RWPE2 (cell line): ENCODE measurements at regions not wholly inside any gene's neighbourhood (a gene's known extent, or its start where the extent isn't known, plus 50 kb on each side); places are given as distances from the start of the nearest gene placed in this dataset.

ENCODE experiments used
- ATAC-seq: fragments of 200-7000 bp; cut with Tn5 transposase; 3 replicates; pipeline ENCODE4 v1.9.1; 2021; ENCODE audit warnings: low read depth
- DNase-seq: peaks from one replicate; pipeline ENCODE4 v3.0.0-alpha.2; 2020; ENCODE audit warnings: low spot score
- H3K27ac ChIP-seq: fragments of 450-650 bp; 2 replicates; pipeline ENCODE4 v1.5.1; 2017; ENCODE audit warnings: mild to moderate bottlenecking; ENCODE audit not compliant: poor library complexity, severe bottlenecking
- H3K27me3 ChIP-seq: fragments of 250-450 bp; sonication (Bioruptor Pico); 2 replicates; pipeline ENCODE4 v1.5.1; 2021; ENCODE audit warnings: mild to moderate bottlenecking, moderate library complexity; ENCODE audit not compliant: insufficient read depth, poor library complexity, severe bottlenecking
- H3K36me3 ChIP-seq: fragments of 250-450 bp; sonication (Bioruptor Pico); 2 replicates; pipeline ENCODE4 v1.5.1; 2020; ENCODE audit warnings: low read depth, mild to moderate bottlenecking, moderate library complexity
- H3K4me1 ChIP-seq: fragments of 250-450 bp; sonication (Bioruptor Pico); 2 replicates; pipeline ENCODE4 v1.5.1; 2021; ENCODE audit warnings: mild to moderate bottlenecking, moderate library complexity; ENCODE audit not compliant: insufficient read depth, poor library complexity, severe bottlenecking
- H3K4me3 ChIP-seq: fragments of 250-450 bp; sonication (Bioruptor Pico); 2 replicates; pipeline ENCODE4 v1.5.1; 2021; ENCODE audit warnings: mild to moderate bottlenecking, moderate library complexity; ENCODE audit not compliant: severe bottlenecking
- H3K9me3 ChIP-seq: fragments of 250-450 bp; sonication (Bioruptor Pico); 2 replicates; pipeline ENCODE4 v1.5.1; 2021; ENCODE audit warnings: mild to moderate bottlenecking, moderate library complexity; ENCODE audit not compliant: severe bottlenecking
- TF ChIP-seq, protein P1 (sequence below): fragments of 450-650 bp; IDR thresholded peaks from one replicate; pipeline ENCODE4 v1.5.1; 2017; ENCODE audit warnings: mild to moderate bottlenecking, moderate library complexity; ENCODE audit not compliant: poor library complexity, severe bottlenecking

GRCh38 chr4:111228396-111228795 is 605.5 kb upstream of the PITX2 start:
- Histone ChIP-seq H3K27ac (no peak overlapping the region), H3K4me1 (no peaks in the 10 kb centered on the region), H3K27me3 (no peaks in the 10 kb centered on the region), H3K4me3 (no peak overlapping the region), H3K36me3 (no peaks in the 10 kb centered on the region), H3K9me3 (no peaks in the 10 kb centered on the region)
- TF ChIP-seq, protein P1, sequence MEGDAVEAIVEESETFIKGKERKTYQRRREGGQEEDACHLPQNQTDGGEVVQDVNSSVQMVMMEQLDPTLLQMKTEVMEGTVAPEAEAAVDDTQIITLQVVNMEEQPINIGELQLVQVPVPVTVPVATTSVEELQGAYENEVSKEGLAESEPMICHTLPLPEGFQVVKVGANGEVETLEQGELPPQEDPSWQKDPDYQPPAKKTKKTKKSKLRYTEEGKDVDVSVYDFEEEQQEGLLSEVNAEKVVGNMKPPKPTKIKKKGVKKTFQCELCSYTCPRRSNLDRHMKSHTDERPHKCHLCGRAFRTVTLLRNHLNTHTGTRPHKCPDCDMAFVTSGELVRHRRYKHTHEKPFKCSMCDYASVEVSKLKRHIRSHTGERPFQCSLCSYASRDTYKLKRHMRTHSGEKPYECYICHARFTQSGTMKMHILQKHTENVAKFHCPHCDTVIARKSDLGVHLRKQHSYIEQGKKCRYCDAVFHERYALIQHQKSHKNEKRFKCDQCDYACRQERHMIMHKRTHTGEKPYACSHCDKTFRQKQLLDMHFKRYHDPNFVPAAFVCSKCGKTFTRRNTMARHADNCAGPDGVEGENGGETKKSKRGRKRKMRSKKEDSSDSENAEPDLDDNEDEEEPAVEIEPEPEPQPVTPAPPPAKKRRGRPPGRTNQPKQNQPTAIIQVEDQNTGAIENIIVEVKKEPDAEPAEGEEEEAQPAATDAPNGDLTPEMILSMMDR: no peak
- no peak for ATAC-seq
- no peak for DNase-seq

DNA sequence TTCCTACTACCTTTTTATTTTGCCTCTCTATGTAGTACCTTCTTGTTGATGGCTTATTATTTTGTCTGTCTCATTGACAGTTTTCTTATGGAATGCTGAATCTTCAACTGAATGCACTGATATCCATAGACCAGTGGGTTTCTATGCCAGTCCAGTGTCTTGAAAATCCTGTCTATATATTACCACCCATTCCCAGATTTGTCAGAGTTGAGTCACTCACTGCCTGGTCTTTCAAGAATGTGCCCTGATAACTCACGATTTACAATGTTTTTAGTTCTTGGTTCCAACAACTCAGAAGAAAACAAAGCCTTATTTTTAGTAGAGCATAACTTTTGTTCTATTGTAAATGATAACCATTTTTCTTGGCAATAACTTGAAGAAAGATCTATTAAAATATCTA is 606.0 kb upstream of the PITX2 start:
- Histone ChIP-seq H3K4me3 (no peak overlapping the region), H3K9me3 (no peaks in the 10 kb centered on the region), H3K27ac (no peak overlapping the region), H3K4me1 (no peaks in the 10 kb centered on the region), H3K36me3 (no peaks in the 10 kb centered on the region), H3K27me3 (peaks cover under 1% of the 10 kb centered on the region)
- TF ChIP-seq, protein P1: no peak
- no peak for DNase-seq
- ATAC-seq: peak; percentile 51; the same call in 1 of the 3 replicates

DNA sequence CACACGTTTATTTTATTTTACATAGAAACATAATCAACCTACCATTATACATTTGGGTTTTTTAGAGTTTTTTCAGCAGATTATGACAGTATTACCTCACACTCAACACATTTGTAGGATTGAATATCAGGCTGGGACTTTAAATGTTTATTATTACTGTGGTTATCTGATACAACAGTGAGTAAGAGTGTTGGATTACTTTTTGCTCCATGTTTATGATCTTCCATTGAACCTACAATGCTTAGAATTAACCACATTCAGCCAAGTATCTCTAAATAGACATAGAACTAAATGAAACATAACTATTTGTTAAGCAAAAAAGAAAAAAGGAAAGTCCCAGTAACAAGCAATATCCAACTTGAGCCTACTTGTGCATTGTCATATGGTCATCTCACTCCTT is 607.4 kb upstream of the PITX2 start:
- Histone ChIP-seq H3K27me3 (peaks cover 3% of the 10 kb centered on the region), H3K36me3 (no peaks in the 10 kb centered on the region), H3K9me3 (no peaks in the 10 kb centered on the region), H3K4me3 (no peak overlapping the region), H3K27ac (no peak overlapping the region), H3K4me1 (no peaks in the 10 kb centered on the region)
- TF ChIP-seq, protein P1: no peak
- ATAC-seq: no peak
- DNase-seq: no peak

- no peaks in the 10 kb centered on the region for H3K4me1 ChIP-seq
- DNase-seq: no peak
- no peak for ATAC-seq
- TF ChIP-seq, protein P1: no peak
- no peak overlapping the region for H3K27ac ChIP-seq
- H3K27me3 ChIP-seq: peaks cover 3% of the 10 kb centered on the region
- H3K4me3 ChIP-seq: no peak overlapping the region
- H3K9me3 ChIP-seq: no peaks in the 10 kb centered on the region
- no peaks in the 10 kb centered on the region for H3K36me3 ChIP-seq
These were observed 608.4 kb upstream of the PITX2 start for GRCh38 chr4:111231281-111231680.

DNA sequence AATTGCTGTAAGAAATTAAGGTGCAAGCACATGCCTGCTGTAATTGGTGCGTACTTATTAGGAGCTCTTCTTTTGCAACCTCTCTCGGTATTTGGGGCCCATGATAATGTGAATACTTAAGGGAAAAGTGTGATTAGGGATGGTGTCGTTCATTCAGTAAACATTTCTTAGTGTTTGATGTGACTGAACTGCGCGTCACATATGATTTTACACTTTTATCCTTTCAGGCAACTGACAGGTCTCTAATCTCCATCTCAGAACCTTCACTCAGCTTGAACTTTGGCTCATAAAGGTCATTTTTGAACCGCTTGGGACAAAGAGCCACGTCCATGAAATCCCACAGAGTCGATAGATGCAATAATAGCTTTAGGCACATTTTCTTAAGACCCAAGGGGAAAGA is 612.1 kb upstream of the PITX2 start:
- H3K36me3 ChIP-seq: no peaks in the 10 kb centered on the region
- no peak for ATAC-seq
- H3K9me3 ChIP-seq: no peaks in the 10 kb centered on the region
- H3K4me3 ChIP-seq: no peak overlapping the region
- H3K27ac ChIP-seq: no peak overlapping the region
- no peaks in the 10 kb centered on the region for H3K4me1 ChIP-seq
- H3K27me3 ChIP-seq: peaks cover 9% of the 10 kb centered on the region
- DNase-seq: no peak
- TF ChIP-seq, protein P1: no peak
